Peyer's patch (tissue), 4 donors: ENCODE measurements at regions not wholly inside any gene's neighbourhood (a gene's known extent, or its start where the extent isn't known, plus 50 kb on each side); places are given as distances from the start of the nearest gene placed in this dataset.

ENCODE experiments used
- DNase-seq, 3 donors: peaks; one replicate each; pipeline ENCODE4 v3.0.0-alpha.2; 2017 to 2019
- H3K27ac ChIP-seq, 4 donors: fragments of 200-600 bp; sonication (generic); one replicate each; pipeline ENCODE4 v1.5.1; 2016 to 2019
- H3K27me3 ChIP-seq, 2 donors: fragments of 200-600 bp; sonication (generic); one replicate each; pipeline ENCODE4 v1.5.1; 2019
- H3K36me3 ChIP-seq, 3 donors: fragments of 200-600 bp; sonication (generic); one replicate each; pipeline ENCODE4 v1.5.1; 2016 to 2019
- H3K4me1 ChIP-seq, 4 donors: fragments of 200-600 bp; sonication (generic); one replicate each; pipeline ENCODE4 v1.5.1; 2016 to 2019
- H3K4me3 ChIP-seq, 4 donors: fragments of 200-600 bp; sonication (generic); 1 replicate in 3 of 4; 2 replicates in 1 of 4; pipeline ENCODE4 v1.5.1; 2016 to 2019; ENCODE audit warnings: mild to moderate bottlenecking in 1 of 4
- H3K9me3 ChIP-seq, 4 donors: fragments of 200-600 bp; sonication (generic); one replicate each; pipeline ENCODE4 v1.5.1; 2016 to 2019; ENCODE audit warnings: mild to moderate bottlenecking in 1 of 4
- POLR2A ChIP-seq, 2 donors: fragments of 450-650 bp; IDR thresholded peaks; one replicate each; pipeline ENCODE4 v1.5.1; 2017; ENCODE audit warnings: antibody characterized with exemption in 2 of 2, mild to moderate bottlenecking in 2 of 2, moderate library complexity in 2 of 2
- TF ChIP-seq, protein P1 (sequence below), 6 experiments: fragments of 450-650 bp in 4 of 6; fragments of 200-600 bp in 2 of 6; sonication (generic) in 1 of 6; IDR thresholded peaks; one replicate each; pipeline ENCODE4 v1.5.1; 2017 to 2019; ENCODE audit warnings: antibody characterized with exemption in 6 of 6, mild to moderate bottlenecking in 3 of 6, moderate library complexity in 1 of 6

DNA sequence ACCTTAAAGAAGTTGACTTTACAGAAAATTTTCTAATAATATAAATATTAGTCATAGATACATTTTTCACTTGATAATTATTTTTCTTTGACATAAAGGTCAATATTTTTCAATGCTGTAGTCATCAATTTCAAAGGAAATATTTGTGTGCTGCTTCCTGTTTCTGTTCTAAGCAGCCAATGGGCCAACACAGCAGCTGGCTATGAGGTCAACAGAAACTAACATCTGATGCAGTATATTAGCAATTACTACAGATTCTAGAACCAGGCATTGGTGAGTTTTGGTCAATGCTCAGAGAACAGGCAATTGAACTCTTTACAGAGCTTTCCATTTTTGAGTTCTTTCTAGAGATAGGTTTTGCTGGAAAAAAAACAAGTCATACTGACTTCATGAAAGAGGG, 669.6 kb upstream of the NRSN1 start:
- H3K4me3 ChIP-seq = no peak overlapping the region
- H3K9me3 ChIP-seq = no peaks in the 10 kb centered on the region
- H3K4me1 ChIP-seq = no peaks in the 10 kb centered on the region
- H3K27ac ChIP-seq = no peak overlapping the region
- no peaks in the 10 kb centered on the region for H3K27me3 ChIP-seq
- H3K36me3 ChIP-seq = no peaks in the 10 kb centered on the region
- no peak for DNase-seq
- TF ChIP-seq POLR2A (IDR thresholded peaks at IDR 0.05) = no peak
- TF ChIP-seq, protein P1, sequence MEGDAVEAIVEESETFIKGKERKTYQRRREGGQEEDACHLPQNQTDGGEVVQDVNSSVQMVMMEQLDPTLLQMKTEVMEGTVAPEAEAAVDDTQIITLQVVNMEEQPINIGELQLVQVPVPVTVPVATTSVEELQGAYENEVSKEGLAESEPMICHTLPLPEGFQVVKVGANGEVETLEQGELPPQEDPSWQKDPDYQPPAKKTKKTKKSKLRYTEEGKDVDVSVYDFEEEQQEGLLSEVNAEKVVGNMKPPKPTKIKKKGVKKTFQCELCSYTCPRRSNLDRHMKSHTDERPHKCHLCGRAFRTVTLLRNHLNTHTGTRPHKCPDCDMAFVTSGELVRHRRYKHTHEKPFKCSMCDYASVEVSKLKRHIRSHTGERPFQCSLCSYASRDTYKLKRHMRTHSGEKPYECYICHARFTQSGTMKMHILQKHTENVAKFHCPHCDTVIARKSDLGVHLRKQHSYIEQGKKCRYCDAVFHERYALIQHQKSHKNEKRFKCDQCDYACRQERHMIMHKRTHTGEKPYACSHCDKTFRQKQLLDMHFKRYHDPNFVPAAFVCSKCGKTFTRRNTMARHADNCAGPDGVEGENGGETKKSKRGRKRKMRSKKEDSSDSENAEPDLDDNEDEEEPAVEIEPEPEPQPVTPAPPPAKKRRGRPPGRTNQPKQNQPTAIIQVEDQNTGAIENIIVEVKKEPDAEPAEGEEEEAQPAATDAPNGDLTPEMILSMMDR (IDR thresholded peaks at IDR 0.05) = no peak

DNA sequence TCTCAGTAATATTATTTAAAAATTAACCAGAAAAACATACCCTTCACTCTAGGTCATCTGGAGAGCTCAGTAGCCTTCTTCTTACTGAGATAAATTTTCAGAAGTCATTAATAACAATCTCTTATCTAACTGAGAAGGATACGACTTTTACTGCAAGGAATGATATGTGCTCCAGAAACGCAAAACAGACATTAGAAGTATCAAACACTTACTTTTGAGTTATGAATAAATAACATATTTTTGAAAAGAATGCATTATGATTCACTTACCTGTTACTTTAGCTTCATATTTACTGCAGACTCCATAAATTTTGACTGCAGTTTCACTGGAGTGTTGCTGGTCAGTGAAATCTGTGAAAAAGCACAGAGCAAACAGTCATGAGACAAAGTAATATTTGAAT, 668.7 kb upstream of the NRSN1 start:
- Histone ChIP-seq H3K36me3 (no peaks in the 10 kb centered on the region), H3K4me3 (no peak overlapping the region), H3K4me1 (no peaks in the 10 kb centered on the region), H3K9me3 (no peaks in the 10 kb centered on the region), H3K27me3 (no peaks in the 10 kb centered on the region), H3K27ac (no peak overlapping the region)
- TF ChIP-seq, protein P1 (IDR thresholded peaks at IDR 0.05) = no peak
- no peak for TF ChIP-seq POLR2A (IDR thresholded peaks at IDR 0.05)
- no peak for DNase-seq

DNA sequence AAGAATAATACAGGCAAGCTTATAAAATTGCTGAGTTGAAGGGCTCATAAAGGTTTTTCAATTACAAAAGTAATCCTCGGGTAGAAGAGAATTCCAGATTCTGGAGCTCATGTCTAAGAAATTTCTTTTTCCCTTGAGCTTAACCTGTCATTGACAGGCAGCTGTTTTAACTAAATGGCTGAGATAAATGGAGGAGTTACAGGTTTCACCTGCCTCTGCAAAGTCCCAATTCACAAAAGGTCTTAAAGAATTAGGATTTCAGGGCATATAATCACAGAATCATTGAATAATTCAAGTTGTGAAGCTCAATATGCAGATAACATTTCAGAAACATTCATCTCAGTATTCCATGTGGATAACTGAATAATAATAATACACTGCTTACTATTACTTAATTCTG, 660.1 kb upstream of the NRSN1 start:
- H3K27ac ChIP-seq = no peak overlapping the region
- no peaks in the 10 kb centered on the region for H3K9me3 ChIP-seq
- no peaks in the 10 kb centered on the region for H3K4me1 ChIP-seq
- no peaks in the 10 kb centered on the region for H3K27me3 ChIP-seq
- no peak for DNase-seq
- H3K4me3 ChIP-seq = no peak overlapping the region
- TF ChIP-seq POLR2A (IDR thresholded peaks at IDR 0.05) = no peak
- TF ChIP-seq, protein P1 (IDR thresholded peaks at IDR 0.05) = no peak
- no peaks in the 10 kb centered on the region for H3K36me3 ChIP-seq

DNA sequence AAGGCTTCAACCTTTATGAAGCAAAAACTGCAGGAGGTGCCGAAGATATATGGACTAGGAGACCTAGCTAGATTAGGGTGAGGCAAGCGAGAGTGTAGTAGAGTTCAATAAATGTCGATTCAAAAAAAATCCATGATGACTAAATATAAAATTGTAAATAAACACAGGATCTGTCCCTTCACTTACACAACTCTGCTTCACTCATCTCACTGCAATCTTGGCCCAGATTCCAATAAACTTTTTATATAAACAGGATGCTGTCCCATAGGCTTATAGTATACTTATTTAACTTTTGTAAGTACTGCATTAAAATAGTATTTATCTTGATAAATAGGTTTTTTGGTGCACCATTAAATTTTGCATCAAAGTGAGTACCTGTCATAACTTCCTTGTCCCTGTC, 648.4 kb upstream of the NRSN1 start:
- H3K27me3 ChIP-seq = no peaks in the 10 kb centered on the region
- no peak overlapping the region for H3K27ac ChIP-seq
- H3K9me3 ChIP-seq = no peaks in the 10 kb centered on the region
- no peaks in the 10 kb centered on the region for H3K36me3 ChIP-seq
- H3K4me3 ChIP-seq = no peak overlapping the region
- TF ChIP-seq, protein P1 (IDR thresholded peaks at IDR 0.05) = no peak
- TF ChIP-seq POLR2A (IDR thresholded peaks at IDR 0.05) = no peak
- no peaks in the 10 kb centered on the region for H3K4me1 ChIP-seq
- no peak for DNase-seq

DNA sequence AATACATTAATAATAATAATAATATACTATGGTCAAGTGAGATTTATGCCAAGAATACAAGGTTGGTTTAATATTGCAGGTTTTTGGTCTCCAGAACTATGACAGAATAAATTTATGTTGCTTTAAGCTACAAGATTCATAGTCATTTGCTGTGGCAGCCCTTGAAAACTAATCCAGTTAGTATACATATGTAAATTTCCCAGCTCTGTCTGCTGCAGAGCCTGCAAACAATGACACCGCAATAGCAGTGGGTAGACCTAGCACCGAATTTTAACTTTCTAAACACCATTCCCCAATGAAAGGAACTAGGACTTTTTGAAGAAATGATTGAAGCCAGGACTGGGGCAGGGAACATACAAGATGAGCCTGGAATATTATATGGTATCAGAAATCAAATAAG, 647.7 kb upstream of the NRSN1 start:
- no peaks in the 10 kb centered on the region for H3K9me3 ChIP-seq
- TF ChIP-seq, protein P1 (IDR thresholded peaks at IDR 0.05) = no peak
- no peak for TF ChIP-seq POLR2A (IDR thresholded peaks at IDR 0.05)
- H3K27ac ChIP-seq = no peak overlapping the region
- DNase-seq = no peak
- H3K27me3 ChIP-seq = no peaks in the 10 kb centered on the region
- H3K4me1 ChIP-seq = no peaks in the 10 kb centered on the region
- H3K4me3 ChIP-seq = no peak overlapping the region
- no peaks in the 10 kb centered on the region for H3K36me3 ChIP-seq

DNA sequence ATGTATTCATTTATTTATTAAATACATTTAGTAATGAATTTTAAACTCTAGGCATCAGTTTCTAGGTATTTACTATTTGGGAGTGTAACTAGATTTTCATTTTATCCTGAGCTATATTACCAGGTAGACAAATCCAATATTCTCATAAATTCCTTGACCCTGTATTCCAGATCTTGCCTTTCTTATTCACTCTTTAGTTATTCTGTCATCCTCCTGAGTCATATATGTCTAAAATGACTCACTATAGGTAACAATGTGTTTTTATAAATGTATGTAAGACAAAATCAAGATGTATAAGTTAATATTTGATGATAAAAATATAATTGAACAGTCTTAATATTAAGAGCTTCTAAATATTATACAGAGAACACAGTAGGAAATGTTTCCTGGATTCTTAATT, 642.1 kb upstream of the NRSN1 start:
- H3K27me3 ChIP-seq = no peaks in the 10 kb centered on the region
- H3K27ac ChIP-seq = no peak overlapping the region
- no peak for DNase-seq
- H3K4me3 ChIP-seq = no peak overlapping the region
- no peaks in the 10 kb centered on the region for H3K4me1 ChIP-seq
- TF ChIP-seq POLR2A (IDR thresholded peaks at IDR 0.05) = no peak
- H3K36me3 ChIP-seq = no peaks in the 10 kb centered on the region
- no peaks in the 10 kb centered on the region for H3K9me3 ChIP-seq
